MM.1S (cell line): ENCODE measurements at regions not wholly inside any gene's neighbourhood (a gene's known extent, or its start where the extent isn't known, plus 50 kb on each side); places are given as distances from the start of the nearest gene placed in this dataset.

Experiments
- DNase-seq: peaks from one replicate; pipeline ENCODE4 v3.0.0-alpha.2; 2015
- H2AFZ ChIP-seq: fragments of 300-600 bp; sonication (generic); 2 replicates; pipeline ENCODE4 v1.6.0; 2016; ENCODE audit warnings: antibody characterized with exemption, low read length
- H3F3A ChIP-seq: fragments of 300-600 bp; sonication (generic); 2 replicates; pipeline ENCODE4 v1.6.1; 2016; ENCODE audit warnings: mild to moderate bottlenecking, antibody characterized with exemption, low read length, moderate library complexity, mixed read lengths; ENCODE audit not compliant: insufficient read depth
- H3K27ac ChIP-seq: fragments of 300-600 bp; sonication (generic); 2 replicates; pipeline ENCODE4 v1.5.1; 2016; ENCODE audit warnings: mild to moderate bottlenecking, low read length
- H3K27me3 ChIP-seq: fragments of 300-600 bp; sonication (generic); replicated peaks from 2 replicates; pipeline ENCODE4 v1.6.0; 2016; ENCODE audit warnings: low read length; ENCODE audit not compliant: insufficient read depth
- H3K36me3 ChIP-seq: fragments of 300-600 bp; sonication (generic); replicated peaks from 2 replicates; pipeline ENCODE4 v1.6.1; 2016; ENCODE audit warnings: mild to moderate bottlenecking, low read length, mixed read lengths; ENCODE audit not compliant: insufficient read depth
- H3K4me1 ChIP-seq: fragments of 300-600 bp; sonication (generic); 2 replicates; pipeline ENCODE4 v1.6.1; 2016; ENCODE audit warnings: low read length, mixed read lengths
- H3K4me2 ChIP-seq: fragments of 300-600 bp; sonication (generic); 2 replicates; pipeline ENCODE4 v1.6.0; 2016; ENCODE audit warnings: low read depth, low read length
- H3K4me3 ChIP-seq: fragments of 300-600 bp; sonication (generic); 2 replicates; pipeline ENCODE4 v1.5.1; 2016; ENCODE audit warnings: low read length, mixed read lengths
- H3K79me2 ChIP-seq: fragments of 300-600 bp; sonication (generic); 2 replicates; pipeline ENCODE4 v1.6.1; 2016; ENCODE audit warnings: mixed run types, low read length, mixed read lengths
- H3K9ac ChIP-seq: fragments of 300-600 bp; sonication (generic); 2 replicates; pipeline ENCODE4 v1.6.1; 2016; ENCODE audit warnings: low read length, mixed read lengths
- H3K9me2 ChIP-seq: fragments of 300-600 bp; sonication (generic); replicated peaks from 2 replicates; pipeline ENCODE4 v1.6.1; 2016; ENCODE audit warnings: mild to moderate bottlenecking, low read length, mixed read lengths; ENCODE audit not compliant: insufficient read depth
- H3K9me3 ChIP-seq: fragments of 300-600 bp; sonication (generic); replicated peaks from 2 replicates; pipeline ENCODE4 v1.6.1; 2016; ENCODE audit warnings: mild to moderate bottlenecking, low read length, mixed read lengths; ENCODE audit not compliant: insufficient read depth
- H4K20me1 ChIP-seq: fragments of 300-600 bp; sonication (generic); 2 replicates; pipeline ENCODE4 v1.6.1; 2016; ENCODE audit warnings: mild to moderate bottlenecking, low read length, moderate library complexity, mixed read lengths; ENCODE audit not compliant: insufficient read depth
- CTCF ChIP-seq: fragments of 300-600 bp; sonication (generic); IDR thresholded peaks from 2 replicates; pipeline ENCODE4 v1.5.1; 2016; ENCODE audit warnings: antibody characterized with exemption, low read length, mixed read lengths
- EZH2 ChIP-seq: fragments of 300-600 bp; sonication (generic); optimal IDR thresholded peaks from 2 replicates; pipeline ENCODE3; 2017; ENCODE audit warnings: low read depth, mild to moderate bottlenecking, antibody characterized with exemption, low read length, mixed read lengths
- EZH2phosphoT487 ChIP-seq: fragments of 300-600 bp; sonication (generic); IDR thresholded peaks from 2 replicates; pipeline ENCODE4 v1.6.1; 2018; ENCODE audit warnings: antibody characterized with exemption, low read length

- Histone ChIP-seq H3K9me3 (no peaks in the 10 kb centered on the region), H2AFZ (no peak overlapping the region), H3K4me2 (no peak overlapping the region), H4K20me1 (no peaks in the 10 kb centered on the region), H3K4me3 (no peak overlapping the region), H3K9me2 (no peaks in the 10 kb centered on the region), H3K27me3 (no peaks in the 10 kb centered on the region), H3K36me3 (no peaks in the 10 kb centered on the region), H3K79me2 (no peaks in the 10 kb centered on the region), H3K9ac (no peak overlapping the region), H3K4me1 (no peaks in the 10 kb centered on the region), H3K27ac (no peak overlapping the region), H3F3A (no peaks in the 10 kb centered on the region)
- no peak for DNase-seq
- TF ChIP-seq CTCF (no peak), EZH2phosphoT487 (no peak), EZH2 (no peak)
Observed at GRCh38 chr2:221064058-221064854, 507.8 kb downstream of the EPHA4 start.

- no peak overlapping the region for H3K4me2 ChIP-seq
- H3F3A ChIP-seq: no peaks in the 10 kb centered on the region
- H3K27ac ChIP-seq: no peak overlapping the region
- no peaks in the 10 kb centered on the region for H3K27me3 ChIP-seq
- TF ChIP-seq EZH2phosphoT487 (no peak), EZH2 (no peak), CTCF (no peak)
- H3K79me2 ChIP-seq: no peaks in the 10 kb centered on the region
- H3K4me1 ChIP-seq: no peaks in the 10 kb centered on the region
- DNase-seq: no peak
- H4K20me1 ChIP-seq: no peaks in the 10 kb centered on the region
- no peak overlapping the region for H3K9ac ChIP-seq
- no peak overlapping the region for H2AFZ ChIP-seq
- H3K4me3 ChIP-seq: no peak overlapping the region
- no peaks in the 10 kb centered on the region for H3K36me3 ChIP-seq
- H3K9me3 ChIP-seq: no peaks in the 10 kb centered on the region
- no peaks in the 10 kb centered on the region for H3K9me2 ChIP-seq
Observed at GRCh38 chr2:221064880-221065279, 507.2 kb downstream of the EPHA4 start.

- H3K9me3 ChIP-seq: no peaks in the 10 kb centered on the region
- no peak overlapping the region for H3K9ac ChIP-seq
- no peak overlapping the region for H3K4me2 ChIP-seq
- H3K4me1 ChIP-seq: no peaks in the 10 kb centered on the region
- no peaks in the 10 kb centered on the region for H3K79me2 ChIP-seq
- no peak overlapping the region for H2AFZ ChIP-seq
- no peaks in the 10 kb centered on the region for H4K20me1 ChIP-seq
- no peaks in the 10 kb centered on the region for H3K9me2 ChIP-seq
- H3K27ac ChIP-seq: no peak overlapping the region
- H3K36me3 ChIP-seq: no peaks in the 10 kb centered on the region
- H3K4me3 ChIP-seq: no peak overlapping the region
- H3F3A ChIP-seq: no peaks in the 10 kb centered on the region
- TF ChIP-seq CTCF (no peak), EZH2 (no peak), EZH2phosphoT487 (no peak)
- no peaks in the 10 kb centered on the region for H3K27me3 ChIP-seq
- DNase-seq: no peak
Observed at GRCh38 chr2:221068123-221068522, 504.0 kb downstream of the EPHA4 start.
